ENCODE measurements at regions not wholly inside any gene's neighbourhood (a gene's known extent, or its start where the extent isn't known, plus 50 kb on each side); places are given as distances from the start of the nearest gene placed in this dataset.

DNA sequence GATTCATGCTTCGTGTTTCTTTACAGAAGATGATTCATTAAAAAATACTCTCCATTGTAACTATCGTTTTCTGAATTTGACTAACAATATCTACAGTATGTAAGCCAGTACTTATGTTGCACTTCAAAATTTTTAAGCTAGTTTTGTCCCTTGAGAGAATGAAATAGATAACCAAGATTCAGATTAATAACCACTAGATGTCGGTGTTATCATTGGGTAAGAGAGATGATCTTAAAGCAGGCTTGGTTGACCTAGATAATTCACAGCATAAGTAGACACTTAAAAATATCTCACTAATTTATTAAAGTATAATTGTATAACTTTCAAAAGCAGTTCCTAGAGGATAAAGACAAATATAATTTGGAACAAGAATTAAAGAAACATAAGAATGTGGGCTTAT, 430.9 kb downstream of the C4orf33 start:
- 67% methylated on average over 3 of the region's 3 CpGs for WGBS (ENCODE audit: low lambda C conversion rate, missing lambda C conversion rate)
- TF ChIP-seq, protein P1, sequence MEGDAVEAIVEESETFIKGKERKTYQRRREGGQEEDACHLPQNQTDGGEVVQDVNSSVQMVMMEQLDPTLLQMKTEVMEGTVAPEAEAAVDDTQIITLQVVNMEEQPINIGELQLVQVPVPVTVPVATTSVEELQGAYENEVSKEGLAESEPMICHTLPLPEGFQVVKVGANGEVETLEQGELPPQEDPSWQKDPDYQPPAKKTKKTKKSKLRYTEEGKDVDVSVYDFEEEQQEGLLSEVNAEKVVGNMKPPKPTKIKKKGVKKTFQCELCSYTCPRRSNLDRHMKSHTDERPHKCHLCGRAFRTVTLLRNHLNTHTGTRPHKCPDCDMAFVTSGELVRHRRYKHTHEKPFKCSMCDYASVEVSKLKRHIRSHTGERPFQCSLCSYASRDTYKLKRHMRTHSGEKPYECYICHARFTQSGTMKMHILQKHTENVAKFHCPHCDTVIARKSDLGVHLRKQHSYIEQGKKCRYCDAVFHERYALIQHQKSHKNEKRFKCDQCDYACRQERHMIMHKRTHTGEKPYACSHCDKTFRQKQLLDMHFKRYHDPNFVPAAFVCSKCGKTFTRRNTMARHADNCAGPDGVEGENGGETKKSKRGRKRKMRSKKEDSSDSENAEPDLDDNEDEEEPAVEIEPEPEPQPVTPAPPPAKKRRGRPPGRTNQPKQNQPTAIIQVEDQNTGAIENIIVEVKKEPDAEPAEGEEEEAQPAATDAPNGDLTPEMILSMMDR (IDR thresholded peaks at IDR 0.05; ENCODE audit: poor library complexity): peak; percentile 40
- TF ChIP-seq EZH2 (IDR thresholded peaks at IDR 0.05; ENCODE audit: borderline replicate concordance): no peak
- no peak overlapping the region for H3K4me2 ChIP-seq

DNA sequence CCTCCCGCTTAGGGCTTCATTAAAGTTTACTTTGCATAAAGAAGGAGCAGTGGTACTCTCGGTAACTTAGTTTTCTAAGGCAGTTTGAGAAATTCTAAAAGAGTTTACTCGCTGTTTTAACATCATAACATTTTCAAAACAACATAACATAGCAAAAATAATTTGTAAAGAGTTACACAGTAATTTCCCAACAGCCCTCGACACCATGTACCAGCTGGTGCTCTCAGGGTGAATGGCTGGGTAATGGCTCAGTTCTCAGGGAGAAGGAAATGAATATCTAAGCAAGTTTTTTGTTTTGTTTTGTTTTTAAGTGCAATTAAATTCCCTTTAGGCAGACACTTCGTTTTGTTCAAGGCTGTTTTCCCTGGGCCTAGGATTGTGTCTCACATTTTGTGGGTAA, 435.3 kb downstream of the C4orf33 start:
- no peak for DNase-seq (ENCODE audit: low spot score)
- no peaks in the 10 kb centered on the region for H3K27me3 ChIP-seq
- H2AFZ ChIP-seq: no peak overlapping the region
- no peaks in the 10 kb centered on the region for H4K20me1 ChIP-seq (ENCODE audit: insufficient read depth, poor library complexity, severe bottlenecking)
- H3K4me1 ChIP-seq (ENCODE audit: insufficient read depth): no peaks in the 10 kb centered on the region
- no peak overlapping the region for H3K4me3 ChIP-seq
- WGBS (ENCODE audit: low lambda C conversion rate, missing lambda C conversion rate): 81% methylated on average over 5 of the region's 5 CpGs
- H3K27ac ChIP-seq: no peak overlapping the region
- no peaks in the 10 kb centered on the region for H3K9me2 ChIP-seq (replicated peaks; ENCODE audit: insufficient read depth)
- H3K79me2 ChIP-seq: no peaks in the 10 kb centered on the region
- no peaks in the 10 kb centered on the region for H3K36me3 ChIP-seq (replicated peaks; ENCODE audit: insufficient read depth, low read depth)
- H3K9me3 ChIP-seq (ENCODE audit: low read depth): no peaks in the 10 kb centered on the region
- no peak for TF ChIP-seq EZH2phosphoT487 (IDR thresholded peaks at IDR 0.05; ENCODE audit: low read depth, severe bottlenecking, unreplicated experiment)
- TF ChIP-seq EZH2 (IDR thresholded peaks at IDR 0.05; ENCODE audit: borderline replicate concordance): no peak
- TF ChIP-seq, protein P1 (IDR thresholded peaks at IDR 0.05; ENCODE audit: poor library complexity): no peak
- no peak overlapping the region for H3K4me2 ChIP-seq

More for the DNA sequence above, 430.9 kb downstream of the C4orf33 start:
- Histone ChIP-seq H3K36me3 (replicated peaks; ENCODE audit: insufficient read depth, low read depth) (no peaks in the 10 kb centered on the region), H3K79me2 (no peaks in the 10 kb centered on the region), H3K9me2 (replicated peaks; ENCODE audit: insufficient read depth) (no peaks in the 10 kb centered on the region), H3K27ac (no peak overlapping the region), H3K9me3 (ENCODE audit: low read depth) (no peaks in the 10 kb centered on the region), H3K4me1 (ENCODE audit: insufficient read depth) (no peaks in the 10 kb centered on the region), H3K4me3 (no peak overlapping the region), H2AFZ (no peak overlapping the region), H3K27me3 (no peaks in the 10 kb centered on the region), H4K20me1 (ENCODE audit: insufficient read depth, poor library complexity, severe bottlenecking) (no peaks in the 10 kb centered on the region)
- DNase-seq (ENCODE audit: low spot score): no peak

DNA sequence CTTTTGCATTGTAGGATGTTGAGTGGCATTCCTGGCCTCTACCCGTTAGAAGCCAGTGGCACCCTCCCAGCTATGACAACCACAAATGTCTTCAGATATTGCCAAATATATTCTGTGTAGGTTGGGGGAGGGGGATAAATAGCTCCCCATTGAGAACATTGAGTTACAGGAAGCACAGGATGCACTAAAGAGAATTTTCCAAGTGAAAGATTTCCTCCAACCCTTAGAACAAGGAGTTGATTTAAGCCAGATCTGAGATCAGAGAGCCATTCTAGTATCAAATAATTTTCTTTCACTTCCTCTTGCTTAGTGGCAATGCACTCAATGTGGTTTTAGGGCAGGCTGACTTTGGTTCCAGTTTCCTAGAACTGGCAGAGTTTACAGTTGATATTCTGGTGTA, 436.6 kb downstream of the C4orf33 start:
- TF ChIP-seq EZH2phosphoT487 (IDR thresholded peaks at IDR 0.05; ENCODE audit: low read depth, severe bottlenecking, unreplicated experiment) (no peak), EZH2 (IDR thresholded peaks at IDR 0.05; ENCODE audit: borderline replicate concordance) (no peak)
- TF ChIP-seq, protein P1 (IDR thresholded peaks at IDR 0.05; ENCODE audit: poor library complexity): no peak
- H4K20me1 ChIP-seq (ENCODE audit: insufficient read depth, poor library complexity, severe bottlenecking): no peaks in the 10 kb centered on the region
- H3K27ac ChIP-seq: no peak overlapping the region
- H3K4me3 ChIP-seq: no peak overlapping the region
- no peaks in the 10 kb centered on the region for H3K4me1 ChIP-seq (ENCODE audit: insufficient read depth)
- H3K27me3 ChIP-seq: no peaks in the 10 kb centered on the region
- no peaks in the 10 kb centered on the region for H3K36me3 ChIP-seq (replicated peaks; ENCODE audit: insufficient read depth, low read depth)
- H3K79me2 ChIP-seq: no peaks in the 10 kb centered on the region
- 88% methylated on average over 1 of the region's 1 CpG for WGBS (ENCODE audit: low lambda C conversion rate, missing lambda C conversion rate)
- DNase-seq (ENCODE audit: low spot score): no peak
- H3K9me3 ChIP-seq (ENCODE audit: low read depth): no peaks in the 10 kb centered on the region
- H3K4me2 ChIP-seq: no peak overlapping the region
- H3K9me2 ChIP-seq (replicated peaks; ENCODE audit: insufficient read depth): no peaks in the 10 kb centered on the region
- H2AFZ ChIP-seq: no peak overlapping the region

DNA sequence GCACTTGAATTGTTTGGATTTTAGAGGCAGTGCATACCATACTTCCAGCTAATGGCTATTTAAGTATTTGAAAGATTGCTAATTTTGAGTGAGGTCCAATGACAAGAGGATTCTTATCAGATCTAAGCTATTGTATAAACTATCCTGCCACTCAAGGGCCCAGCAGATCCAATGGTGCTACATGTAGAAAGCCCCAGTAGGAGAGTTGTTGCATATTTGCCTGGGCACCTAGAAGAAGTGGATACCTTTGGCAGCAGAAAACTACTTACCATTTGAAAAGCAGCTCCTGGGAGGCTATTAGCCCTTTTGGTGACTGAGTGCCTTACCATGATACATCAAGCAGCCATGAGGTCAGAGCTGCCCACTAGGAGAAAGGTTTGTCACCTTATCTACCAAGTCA, 447.3 kb downstream of the C4orf33 start:
- H2AFZ ChIP-seq: no peak overlapping the region
- no peak overlapping the region for H3K27ac ChIP-seq
- no peaks in the 10 kb centered on the region for H3K9me2 ChIP-seq (replicated peaks; ENCODE audit: insufficient read depth)
- H3K79me2 ChIP-seq: no peaks in the 10 kb centered on the region
- H3K27me3 ChIP-seq: no peaks in the 10 kb centered on the region
- no peak overlapping the region for H3K4me3 ChIP-seq
- DNase-seq (ENCODE audit: low spot score): no peak
- H3K9me3 ChIP-seq (ENCODE audit: low read depth): no peaks in the 10 kb centered on the region
- H3K4me1 ChIP-seq (ENCODE audit: insufficient read depth): no peaks in the 10 kb centered on the region
- TF ChIP-seq EZH2phosphoT487 (IDR thresholded peaks at IDR 0.05; ENCODE audit: low read depth, severe bottlenecking, unreplicated experiment): no peak
- TF ChIP-seq EZH2 (IDR thresholded peaks at IDR 0.05; ENCODE audit: borderline replicate concordance): no peak
- TF ChIP-seq, protein P1 (IDR thresholded peaks at IDR 0.05; ENCODE audit: poor library complexity): no peak
- H4K20me1 ChIP-seq (ENCODE audit: insufficient read depth, poor library complexity, severe bottlenecking): no peaks in the 10 kb centered on the region
- H3K36me3 ChIP-seq (replicated peaks; ENCODE audit: insufficient read depth, low read depth): no peaks in the 10 kb centered on the region
- H3K4me2 ChIP-seq: no peak overlapping the region

Data from hepatocyte (in vitro differentiated cells).